GM12872 (cell line): ENCODE measurements at regions not wholly inside any gene's neighbourhood (a gene's known extent, or its start where the extent isn't known, plus 50 kb on each side); places are given as distances from the start of the nearest gene placed in this dataset.

Experiments used
- TF ChIP-seq, protein P1 (sequence below): IDR thresholded peaks from 3 replicates; pipeline ENCODE4 v1.5.1; 2011; ENCODE audit warnings: low read depth, mild to moderate bottlenecking, low read length, moderate library complexity; ENCODE audit not compliant: insufficient read depth

DNA sequence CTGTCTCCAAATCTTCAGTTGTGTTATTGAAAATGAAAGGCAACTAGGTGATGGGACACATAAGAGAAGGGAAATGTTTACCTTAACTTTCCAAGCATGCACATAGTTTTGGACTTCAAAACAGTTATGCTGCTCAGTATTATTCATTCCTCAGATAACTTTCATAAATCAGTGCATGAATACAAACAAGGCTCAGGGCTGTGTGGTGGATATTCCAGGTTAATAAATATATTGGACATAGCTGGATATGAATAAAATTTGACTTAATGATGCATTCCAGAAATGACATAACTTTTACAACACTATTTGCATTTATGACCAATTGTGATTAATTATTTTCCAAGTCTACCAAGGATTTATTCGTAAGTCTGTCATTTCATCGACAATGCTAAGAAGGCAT lies 301.2 kb upstream of the ZNF804A start:
- TF ChIP-seq, protein P1, sequence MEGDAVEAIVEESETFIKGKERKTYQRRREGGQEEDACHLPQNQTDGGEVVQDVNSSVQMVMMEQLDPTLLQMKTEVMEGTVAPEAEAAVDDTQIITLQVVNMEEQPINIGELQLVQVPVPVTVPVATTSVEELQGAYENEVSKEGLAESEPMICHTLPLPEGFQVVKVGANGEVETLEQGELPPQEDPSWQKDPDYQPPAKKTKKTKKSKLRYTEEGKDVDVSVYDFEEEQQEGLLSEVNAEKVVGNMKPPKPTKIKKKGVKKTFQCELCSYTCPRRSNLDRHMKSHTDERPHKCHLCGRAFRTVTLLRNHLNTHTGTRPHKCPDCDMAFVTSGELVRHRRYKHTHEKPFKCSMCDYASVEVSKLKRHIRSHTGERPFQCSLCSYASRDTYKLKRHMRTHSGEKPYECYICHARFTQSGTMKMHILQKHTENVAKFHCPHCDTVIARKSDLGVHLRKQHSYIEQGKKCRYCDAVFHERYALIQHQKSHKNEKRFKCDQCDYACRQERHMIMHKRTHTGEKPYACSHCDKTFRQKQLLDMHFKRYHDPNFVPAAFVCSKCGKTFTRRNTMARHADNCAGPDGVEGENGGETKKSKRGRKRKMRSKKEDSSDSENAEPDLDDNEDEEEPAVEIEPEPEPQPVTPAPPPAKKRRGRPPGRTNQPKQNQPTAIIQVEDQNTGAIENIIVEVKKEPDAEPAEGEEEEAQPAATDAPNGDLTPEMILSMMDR = no peak

DNA sequence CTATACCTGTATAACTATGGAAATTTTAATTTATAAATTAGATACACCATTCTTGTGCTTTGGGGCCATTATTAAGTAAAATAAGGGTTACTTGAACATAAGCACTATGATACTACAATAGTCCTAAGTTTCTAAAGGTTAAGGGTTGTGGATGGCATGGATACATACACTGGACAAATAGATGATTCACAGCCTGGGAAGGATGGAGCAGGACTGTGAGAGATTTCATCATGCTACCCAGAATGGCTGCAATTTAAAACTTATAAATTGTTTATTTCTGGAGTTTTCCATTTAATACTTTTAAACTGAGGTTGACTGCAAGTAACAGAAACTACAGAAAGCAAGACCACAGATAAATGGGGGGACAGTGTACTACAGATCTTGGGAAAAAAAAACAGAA lies 295.8 kb upstream of the ZNF804A start:
- TF ChIP-seq, protein P1 = no peak

DNA sequence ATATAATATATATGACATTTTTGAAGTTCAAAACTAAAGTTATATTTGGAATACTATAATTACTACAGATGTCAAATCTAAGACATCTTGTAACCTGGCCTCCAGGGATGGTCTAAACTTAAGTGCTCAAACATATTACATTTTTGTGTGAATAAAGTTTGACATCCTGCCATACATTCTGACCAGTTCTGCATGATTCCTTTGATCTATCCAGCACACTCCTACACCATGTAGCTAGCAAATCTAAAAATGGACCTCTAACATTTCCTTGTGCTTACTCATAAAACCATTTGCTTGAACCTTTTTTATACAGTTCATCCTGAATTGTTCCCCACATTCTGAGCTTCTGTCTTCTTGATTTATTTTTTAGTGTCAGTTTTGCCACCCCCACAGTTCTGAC lies 294.3 kb upstream of the ZNF804A start:
- TF ChIP-seq, protein P1 = no peak

DNA sequence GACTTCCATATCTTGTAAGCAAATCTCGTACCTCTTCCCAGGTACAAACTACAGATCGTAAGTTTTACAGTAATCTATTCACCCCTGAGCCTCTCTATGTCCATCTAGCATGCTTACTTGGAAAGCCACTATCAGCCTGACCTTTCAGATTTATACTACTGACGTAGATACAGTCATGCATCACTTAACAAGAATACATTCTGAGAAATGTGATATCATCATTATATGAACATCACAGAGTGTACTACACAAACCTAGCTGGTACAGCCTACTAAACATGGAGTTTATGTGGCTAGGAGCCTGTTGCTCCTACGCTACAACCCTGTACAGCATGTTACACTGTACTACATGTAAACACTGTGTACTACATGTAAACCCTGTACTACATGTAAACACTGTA lies 293.2 kb upstream of the ZNF804A start:
- TF ChIP-seq, protein P1 = no peak

DNA sequence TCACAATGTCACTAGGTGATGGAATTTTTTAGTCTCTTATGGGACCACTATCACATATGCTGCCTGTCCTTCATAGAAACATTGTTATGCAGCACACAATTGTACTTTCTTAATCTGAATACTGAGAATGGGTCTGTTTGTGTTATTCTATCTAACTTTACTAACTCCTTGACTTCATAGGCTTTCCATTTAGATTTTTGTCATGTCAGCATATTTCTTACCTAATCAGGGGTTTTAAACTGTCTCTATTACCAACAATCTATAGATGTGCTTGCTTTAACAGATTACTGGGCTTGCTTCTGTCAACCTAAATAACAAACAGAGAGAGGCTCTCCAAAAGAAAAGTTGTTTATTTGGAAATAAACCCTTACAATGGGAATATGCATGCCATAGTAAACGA lies 289.6 kb upstream of the ZNF804A start:
- TF ChIP-seq, protein P1 = no peak

DNA sequence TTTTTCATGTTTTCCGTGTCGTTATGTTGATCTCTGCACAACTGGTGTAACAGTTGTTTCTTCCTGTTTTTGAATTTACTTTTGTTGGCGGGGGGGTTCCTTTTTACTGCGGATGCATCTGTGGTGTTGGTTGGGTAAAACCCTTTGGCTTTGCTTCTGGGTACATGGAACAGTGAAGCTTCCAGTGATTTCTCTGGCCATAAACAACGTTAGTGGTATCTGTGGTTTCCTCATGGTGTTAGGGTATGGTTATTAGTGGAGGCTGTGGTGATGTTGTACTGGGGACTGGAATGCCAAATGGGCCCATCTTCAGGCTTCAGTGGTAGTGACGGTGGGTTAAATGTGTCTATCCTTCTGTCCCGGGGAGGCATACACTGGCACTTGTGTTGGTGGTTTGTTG lies 285.4 kb upstream of the ZNF804A start:
- TF ChIP-seq, protein P1 = no peak

DNA sequence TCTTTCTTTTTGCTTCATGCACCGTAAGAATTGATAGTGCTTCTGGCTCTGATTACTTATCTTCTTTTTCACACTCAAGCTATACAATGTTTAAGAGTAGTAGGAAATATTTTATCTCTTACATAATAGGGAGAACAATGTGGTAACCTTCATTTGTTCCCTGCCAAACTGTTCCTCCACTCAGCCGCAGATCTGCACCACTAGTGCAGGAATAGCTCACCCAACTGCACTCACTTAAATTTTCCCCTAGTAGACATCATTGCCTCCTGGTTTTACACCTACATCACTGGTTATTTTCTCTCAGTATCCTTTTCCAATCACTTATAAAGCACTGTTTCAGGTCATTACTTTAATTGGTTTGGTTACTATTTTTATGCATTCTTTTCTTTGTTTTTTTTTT lies 283.5 kb upstream of the ZNF804A start:
- TF ChIP-seq, protein P1 = no peak

DNA sequence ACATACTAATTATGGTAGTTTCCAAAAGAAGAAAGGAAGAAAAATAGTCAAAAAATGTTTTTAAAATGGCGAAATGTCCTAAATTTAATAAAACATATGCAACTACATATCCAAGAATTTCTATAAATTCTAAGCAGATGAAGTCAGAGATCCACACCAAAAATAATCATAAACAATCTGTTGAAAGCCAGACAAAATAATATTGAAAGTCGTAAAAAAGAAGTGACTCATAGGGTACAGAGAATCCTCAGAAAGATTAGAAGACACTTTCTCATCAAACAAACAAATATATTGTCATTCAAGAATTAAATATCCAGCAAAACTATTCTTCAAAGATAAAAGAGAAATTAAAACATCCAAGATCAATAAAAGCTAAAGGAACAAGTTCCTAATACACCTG lies 281.4 kb upstream of the ZNF804A start:
- TF ChIP-seq, protein P1 = no peak
